Renal pelvis (tissue), 1 donor: ENCODE measurements at regions not wholly inside any gene's neighbourhood (a gene's known extent, or its start where the extent isn't known, plus 50 kb on each side); places are given as distances from the start of the nearest gene placed in this dataset.
A peak's percentile ranks its signal among the peaks of the same experiment; 100 is the strongest.
"Not testable (repeated sequence)": the region's sequence is repeated elsewhere in the genome, so short reads cannot be mapped to it uniquely, and the experiment has no call there.

ENCODE experiments used
- DNase-seq: peaks from one replicate; pipeline ENCODE4 v3.0.0-alpha.2; 2013

DNA sequence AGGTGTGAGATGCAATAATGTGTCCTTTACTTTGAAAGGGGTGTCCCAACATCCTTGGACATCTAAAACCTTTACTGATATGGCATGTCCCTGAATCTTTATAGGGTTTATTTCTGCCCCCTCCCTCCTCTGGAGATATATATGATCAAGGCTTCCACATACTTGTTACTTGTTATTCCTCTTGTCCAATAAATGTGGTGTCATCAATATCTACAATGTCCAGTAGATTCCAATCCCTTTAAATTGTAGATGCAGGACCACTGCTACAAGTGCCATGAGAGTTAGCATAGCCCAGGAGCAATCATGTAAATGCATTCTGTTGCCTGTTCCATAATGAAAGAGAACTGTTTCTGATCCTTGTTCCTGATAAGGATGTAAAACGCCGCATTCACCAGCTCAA is 479.7 kb upstream of the MEIS1 start:
- DNase-seq = no peak

DNA sequence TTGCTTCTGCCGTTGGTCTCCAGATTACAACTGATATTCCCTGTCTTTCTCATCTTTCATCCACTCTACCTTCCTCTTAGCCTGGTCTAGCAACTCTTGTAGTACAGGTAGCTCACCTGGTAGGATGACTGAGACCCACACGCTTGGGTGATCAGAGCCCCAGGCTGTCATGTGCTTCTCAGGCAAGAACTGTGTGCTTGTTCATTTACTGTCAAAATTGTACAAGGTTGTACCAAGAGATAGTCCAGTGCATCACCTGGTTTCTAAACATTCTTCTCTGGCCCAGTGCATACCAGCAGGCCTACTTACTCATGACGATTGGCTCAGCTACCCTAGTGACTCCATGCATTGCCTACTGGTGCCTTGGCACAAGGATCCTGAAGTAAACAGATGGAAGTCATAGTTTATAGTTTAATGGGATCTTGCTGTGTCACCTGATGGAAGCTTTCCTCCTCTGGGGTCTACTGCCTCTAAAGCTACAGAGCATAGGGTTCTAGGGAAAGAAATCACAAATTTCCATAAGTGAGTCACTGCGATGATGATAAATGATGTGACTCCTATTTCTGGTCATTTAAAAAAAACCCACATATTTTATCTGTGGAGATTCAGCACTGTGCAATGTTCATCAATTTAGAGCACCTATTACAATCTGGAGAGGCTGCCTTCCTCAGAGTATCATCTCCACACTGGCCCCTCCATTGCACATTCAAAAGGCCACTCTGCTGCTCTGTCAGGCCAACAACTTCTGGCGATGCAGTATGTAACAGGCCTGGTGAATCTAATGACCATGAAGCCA is 481.8 kb upstream of the MEIS1 start:
- no peak for DNase-seq

DNA sequence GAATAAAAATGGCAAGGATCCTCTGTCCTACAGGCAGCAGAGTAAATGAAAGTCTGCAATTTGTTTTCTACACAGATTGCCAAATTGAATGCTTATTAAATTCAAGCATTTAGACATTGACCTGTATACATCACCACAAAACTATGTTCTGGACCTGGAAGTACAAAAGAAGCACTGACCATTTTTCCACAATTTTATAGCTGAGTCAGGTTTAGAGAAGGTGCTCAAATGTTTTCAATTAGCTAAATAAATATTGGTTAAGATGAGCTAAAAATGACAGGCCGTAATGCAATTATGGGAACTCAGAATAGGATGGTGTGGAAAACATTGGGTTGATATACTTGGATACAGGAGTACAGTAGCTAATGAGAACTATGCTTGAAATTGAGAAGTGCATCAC is 490.7 kb upstream of the MEIS1 start:
- no peak for DNase-seq

DNA sequence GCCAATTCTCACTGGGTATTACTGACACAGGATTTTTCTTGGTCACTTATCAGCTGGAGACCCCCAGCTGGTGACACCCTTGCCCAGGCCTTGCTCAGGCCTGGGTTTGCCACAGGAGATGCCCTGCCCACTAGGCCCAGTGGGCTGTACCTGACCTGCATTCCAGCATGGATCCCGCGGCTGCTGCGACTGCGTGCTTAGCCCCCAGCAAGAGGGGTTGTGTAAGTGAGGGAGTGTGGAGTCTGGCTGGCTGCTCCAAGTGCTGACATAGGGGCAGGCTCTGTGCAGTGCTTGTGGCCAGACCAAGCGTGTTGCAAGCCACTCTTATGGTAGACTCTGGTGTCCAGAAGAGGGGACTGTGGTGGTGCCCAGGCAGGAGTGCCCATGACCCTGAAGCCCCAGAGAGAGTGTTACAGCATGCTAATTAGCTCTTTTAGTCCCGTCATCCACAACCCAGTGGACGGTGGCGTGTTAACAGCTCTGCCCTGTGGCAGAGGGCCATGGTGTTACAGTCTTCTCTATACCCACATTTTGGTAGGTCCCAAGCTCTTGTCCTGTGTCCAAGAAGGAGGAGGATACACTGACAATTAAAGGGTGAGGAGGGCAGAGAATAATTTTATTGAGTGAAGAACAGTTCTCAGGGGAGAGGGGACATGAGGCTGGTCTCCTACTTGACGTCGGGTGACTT is 491.7 kb upstream of the MEIS1 start:
- DNase-seq = no peak

DNA sequence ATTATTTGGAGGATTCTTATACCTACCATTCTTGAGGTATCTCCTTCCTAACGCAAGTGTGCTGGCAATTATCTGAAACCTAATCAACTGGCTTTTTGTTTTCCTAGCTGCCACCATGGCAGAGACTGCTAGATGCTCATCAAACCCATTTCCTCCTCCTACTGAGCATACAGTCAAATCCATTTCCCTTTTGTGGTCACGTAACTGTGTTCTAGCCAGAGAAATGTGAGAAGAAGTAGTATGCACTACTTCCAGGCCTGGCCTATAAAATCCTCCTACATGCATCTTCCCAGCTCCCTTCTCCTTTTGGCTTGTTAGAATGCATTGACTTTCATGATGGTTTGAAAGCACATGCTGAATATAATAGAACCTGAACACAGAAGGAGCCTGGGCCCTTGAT is 494.1 kb upstream of the MEIS1 start:
- no peak for DNase-seq

DNA sequence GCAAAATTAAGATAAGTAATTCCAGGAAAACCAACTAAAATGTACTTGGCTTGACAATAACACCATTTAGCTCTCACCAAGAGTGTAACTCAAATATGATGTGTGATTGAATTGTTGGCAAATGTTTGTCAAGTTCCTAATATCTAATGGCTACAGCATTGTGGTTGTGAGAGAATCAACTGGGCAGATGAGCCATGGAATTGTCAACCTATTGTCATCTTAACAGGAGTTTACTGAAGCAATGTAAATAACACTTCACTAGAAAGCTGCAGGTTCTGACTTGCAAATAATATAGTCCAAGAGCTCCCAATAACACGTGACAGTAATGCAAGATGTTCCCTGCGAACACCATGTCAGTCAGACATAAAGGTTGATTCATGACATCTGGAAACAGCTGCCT is 495.2 kb upstream of the MEIS1 start:
- no peak for DNase-seq

DNA sequence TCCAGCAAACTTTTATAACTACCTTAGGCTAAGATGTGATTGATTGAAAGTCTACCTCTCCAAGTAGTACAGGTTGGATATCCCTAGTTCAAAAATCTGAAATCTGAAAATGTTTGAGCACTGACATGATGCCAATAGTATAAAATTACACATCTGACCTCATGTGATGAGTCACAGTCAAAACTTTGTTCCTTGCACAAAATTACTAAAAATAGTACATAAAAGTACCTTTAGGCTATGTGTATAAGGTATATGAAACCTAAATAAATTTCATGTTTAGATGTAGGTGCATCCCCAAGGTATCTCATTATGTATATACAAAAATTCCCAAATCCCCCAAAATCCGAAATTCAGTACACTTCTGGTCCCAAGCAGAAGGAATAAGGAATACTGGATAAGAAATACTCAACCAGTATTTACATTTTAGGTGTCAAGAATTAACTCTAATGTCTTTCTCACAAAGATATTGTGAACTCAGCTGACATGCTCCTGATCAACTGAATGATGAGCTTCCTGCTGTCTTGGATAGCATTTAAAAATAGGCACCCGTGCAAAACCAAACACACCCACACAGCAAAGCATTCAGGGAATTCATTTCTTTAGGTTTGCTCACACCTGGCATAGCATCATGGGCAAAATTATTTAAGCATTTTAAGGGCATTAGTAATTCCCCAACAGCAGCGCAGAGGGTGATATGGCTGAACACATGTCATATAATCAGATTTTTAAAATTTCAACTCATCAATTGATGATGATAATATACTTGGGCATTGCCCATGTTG is 497.4 kb upstream of the MEIS1 start:
- no peak for DNase-seq

DNA sequence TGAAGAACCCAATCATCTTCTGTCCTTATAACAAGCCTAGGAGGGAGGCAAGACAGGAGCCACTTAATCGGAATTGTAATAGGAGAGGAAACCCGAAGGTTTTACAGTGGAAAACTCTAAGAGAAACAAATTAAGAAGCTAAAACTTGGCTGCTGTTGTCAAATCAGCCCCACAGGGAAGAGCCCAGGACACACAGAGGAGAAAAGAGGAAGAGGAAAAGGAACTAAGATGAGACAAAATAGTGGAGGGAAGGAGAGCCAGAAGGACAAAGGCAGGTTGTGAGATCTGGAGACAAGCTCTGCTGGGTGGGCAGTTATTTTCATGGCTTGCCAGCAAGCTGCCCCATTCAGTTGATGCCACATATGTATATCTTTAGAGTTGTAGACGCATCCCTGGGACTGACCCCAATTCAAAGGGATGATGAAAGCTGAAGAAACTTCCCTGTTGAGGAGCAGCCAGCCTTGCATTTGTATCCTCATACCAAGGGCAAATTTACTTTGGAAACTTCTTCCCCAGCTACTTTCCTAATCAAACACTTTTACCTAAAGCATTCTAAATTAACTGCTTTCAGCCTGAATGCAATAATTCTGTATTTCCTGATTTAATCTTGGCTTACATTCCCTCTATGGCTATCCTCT is 499.8 kb upstream of the MEIS1 start:
- DNase-seq = no peak

DNA sequence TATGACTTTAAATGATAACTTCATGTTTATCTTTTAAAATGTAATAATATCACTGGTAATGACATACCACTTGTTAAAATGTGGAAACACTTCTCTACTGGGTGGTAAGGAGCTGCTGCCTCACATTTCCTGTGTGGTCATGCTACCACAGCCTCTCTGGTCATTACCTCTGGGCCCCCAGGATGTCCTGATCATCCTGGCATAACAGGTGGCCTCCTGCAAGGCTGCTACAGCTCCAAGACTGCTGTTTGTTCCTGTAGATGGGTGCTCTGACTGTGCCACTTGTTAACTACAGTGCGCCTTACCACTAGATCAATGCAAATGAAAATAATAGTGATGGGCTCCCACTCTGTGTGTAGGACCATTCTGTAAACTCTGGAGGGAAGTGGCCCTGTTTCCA is 500.2 kb upstream of the SPRED2 start:
- DNase-seq = no peak

DNA sequence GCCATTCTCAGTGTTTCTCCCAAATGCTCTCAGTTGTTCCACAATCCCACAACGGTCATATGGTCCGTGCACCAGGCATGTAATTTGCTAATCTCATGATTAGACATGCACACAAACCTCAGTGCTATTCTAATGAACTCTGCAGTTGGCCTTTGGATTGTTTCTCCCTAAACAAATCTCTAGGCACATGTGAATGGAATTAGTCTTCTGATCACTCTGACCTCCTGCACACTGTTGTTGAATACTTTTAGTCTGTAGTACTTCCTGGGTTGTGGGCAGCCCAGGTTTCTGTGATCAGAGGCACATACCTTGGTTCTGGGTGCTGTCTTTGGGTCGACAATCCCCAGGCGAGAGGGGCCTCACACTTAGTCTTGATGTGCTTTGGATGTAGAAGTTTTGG is 498.7 kb upstream of the SPRED2 start:
- DNase-seq = no peak

DNA sequence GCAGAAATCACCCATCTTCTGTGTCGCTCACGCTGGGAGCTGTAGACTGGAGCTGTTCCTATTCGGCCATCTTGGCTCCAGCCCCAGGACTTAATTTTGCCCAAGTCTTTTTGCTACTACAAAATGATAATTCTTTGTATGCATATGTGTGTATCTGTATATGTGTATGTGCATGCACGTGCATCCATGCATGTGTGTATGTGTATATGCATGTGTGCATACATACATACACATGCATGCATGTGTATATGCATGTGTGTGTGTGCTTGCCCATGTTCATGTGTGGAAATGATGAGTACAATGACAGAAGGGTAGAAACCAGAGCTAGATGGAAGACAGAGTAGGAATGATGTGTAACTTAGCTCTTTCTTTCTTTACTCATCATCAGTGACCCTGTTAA is 497.9 kb upstream of the SPRED2 start:
- DNase-seq = no peak

DNA sequence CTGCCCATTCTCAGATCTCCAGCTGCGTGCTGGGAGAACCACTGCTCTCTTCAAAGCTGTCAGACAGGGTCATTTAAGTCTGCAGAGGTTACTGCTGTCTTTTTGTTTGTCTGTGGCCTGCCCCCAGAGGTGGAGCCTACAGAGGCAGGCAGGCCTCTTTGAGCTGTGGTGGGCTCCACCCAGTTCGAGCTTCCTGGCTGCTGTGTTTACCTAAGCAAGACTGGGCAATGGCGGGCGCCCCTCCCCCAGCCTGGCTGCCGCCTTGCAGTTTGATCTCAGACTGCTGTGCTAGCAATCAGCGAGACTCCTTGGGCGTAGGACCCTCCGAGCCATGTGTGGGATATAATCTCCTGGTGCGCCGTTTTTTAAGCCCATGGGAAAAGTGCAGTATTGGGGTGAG is 497.3 kb upstream of the SPRED2 start:
- DNase-seq = not testable (repeated sequence)

DNA sequence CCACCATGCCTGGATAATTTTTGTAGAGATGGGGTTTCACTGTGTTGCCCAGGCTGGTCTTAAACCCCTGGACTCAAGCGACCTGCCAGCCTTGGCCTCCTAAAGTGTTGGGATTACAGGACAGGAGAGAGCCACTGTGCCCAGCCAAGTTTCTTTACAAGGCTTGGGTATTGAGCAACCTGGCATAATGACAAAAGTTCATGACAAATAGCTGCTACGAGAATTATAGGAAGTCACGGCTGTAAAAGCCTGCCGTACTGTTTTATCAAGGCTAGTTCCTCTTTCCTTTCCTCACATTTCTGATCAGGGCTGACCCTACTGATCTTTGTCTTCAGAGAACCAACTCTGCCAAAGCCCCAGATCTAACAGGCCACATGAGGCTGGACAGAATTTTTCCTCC is 490.4 kb upstream of the SPRED2 start:
- DNase-seq = no peak

DNA sequence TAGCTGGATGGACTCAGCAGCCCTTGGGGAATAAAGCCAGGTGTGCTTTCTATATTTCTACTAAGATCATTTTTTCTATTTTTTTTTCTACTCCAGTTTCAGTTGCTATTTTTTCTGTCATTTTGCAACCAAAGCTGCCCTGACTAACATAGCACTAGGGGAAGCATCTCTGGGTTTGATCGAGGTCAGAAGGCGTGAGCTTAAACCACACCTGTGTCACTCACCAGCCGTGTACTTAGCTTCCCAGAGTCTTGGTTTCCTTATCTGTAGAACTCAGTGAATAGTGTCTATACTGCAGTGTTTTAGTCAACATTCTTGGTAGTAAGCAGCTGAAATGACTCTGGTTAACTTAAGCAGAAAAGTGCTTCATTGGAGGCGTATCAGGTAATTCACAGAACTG is 489.6 kb upstream of the SPRED2 start:
- DNase-seq = no peak

DNA sequence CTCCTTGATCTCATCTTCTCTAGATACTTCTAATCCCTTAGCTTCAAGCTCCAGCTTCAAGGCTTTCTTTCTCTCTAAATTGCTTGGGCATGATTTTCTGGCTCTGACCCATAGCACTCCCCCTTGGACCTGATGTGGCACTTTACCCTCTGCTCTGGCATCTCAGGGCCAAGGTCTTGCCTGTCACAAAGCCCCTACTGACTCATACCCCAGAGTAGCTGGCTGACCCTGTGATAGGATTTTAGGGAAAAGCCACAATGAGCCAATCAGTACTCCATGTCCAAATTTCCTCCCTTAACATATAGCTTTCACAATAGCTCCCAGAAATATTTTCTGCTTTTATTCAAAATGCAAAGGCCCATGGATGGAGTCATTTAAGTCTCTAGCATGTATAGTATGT is 488.7 kb upstream of the SPRED2 start:
- no peak for DNase-seq

DNA sequence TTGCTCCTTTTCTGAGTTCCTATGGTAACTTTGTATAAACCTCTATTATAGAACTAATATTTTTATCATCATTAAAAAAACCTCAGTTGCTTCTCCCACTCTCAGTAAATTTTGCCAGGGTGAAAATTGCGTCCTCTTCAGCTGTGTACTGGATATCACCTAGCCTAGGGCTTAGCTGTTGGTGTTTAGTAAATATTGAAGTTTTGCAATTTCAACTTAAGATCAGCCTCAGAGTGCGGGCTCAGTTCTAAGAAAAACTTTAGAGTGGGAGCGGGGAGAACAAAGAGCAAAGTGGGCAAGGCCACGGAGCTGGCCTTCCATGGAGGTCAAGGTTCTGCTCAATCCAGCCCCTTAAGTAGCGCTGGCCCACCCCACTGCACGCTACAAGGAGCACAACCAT is 488.3 kb upstream of the SPRED2 start:
- DNase-seq = no peak

DNA sequence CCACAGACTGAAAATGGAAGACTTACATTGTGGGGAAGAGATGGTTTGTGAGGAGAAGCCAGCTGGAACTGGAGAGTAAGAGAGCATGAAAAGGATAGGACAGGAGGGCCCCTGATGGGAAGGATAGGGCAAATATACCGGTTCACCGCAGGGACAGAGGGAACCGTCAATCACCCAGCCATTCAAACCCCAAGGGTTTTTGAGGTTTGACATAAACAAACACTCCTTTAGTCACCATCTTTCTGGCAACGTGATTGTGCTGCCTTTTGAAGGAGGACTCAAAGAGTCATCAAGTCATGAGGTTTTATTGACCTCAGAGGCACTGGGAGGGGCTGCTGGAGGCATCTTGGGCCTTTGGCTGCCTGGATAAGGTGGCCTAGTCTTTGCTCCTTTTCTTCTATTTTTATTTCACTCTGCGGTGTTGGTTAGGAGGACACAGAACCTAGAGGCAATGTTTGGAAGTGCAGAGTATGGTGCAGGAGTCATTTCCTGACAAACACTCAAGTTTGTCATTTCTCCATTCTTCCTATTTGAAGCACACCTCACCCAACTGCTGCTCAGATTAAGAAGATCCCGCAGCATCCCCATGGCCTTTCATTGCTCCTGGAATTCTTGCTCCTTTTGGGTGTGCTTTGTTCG is 487.3 kb upstream of the SPRED2 start:
- no peak for DNase-seq

DNA sequence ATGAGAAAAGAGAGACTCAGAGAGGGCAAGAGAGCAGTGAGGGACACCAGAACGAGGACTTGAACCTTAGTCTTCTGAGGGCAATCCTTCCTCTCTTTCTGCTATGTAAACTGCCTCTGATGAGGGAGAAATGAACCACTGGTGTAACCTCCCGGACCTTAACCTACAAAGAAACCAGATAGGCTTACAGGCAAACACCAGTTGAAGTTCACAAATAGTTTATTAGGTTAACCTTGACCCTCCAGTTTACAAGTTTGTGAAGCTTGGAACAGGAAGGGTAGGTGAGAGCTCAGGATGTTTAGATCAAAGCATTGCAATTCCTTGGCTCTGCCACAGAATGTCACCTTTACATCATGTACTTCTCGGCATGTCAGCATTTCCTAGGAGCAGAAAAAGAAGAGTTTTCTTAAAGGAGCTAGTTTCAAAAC is 486.4 kb upstream of the SPRED2 start:
- peak; percentile 29 for DNase-seq

DNA sequence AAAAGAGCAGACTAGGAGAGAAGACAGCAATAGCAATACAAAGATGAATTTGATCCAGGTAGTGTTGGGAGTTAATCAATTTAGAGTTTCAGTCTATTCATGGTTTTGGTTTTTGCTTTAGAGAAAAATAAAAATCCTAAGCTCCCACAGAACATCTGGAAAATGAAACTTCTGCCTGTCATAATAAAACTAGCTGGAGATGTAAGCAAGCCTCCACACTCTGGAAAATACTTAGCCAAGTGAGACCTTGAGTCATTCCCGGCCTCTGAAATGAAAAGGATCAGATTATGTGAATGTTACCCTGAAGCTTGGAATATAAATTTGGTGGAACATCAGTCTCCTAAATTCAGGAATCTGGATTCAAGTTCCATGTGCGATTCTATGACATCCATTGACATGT is 485.6 kb upstream of the SPRED2 start:
- no peak for DNase-seq

DNA sequence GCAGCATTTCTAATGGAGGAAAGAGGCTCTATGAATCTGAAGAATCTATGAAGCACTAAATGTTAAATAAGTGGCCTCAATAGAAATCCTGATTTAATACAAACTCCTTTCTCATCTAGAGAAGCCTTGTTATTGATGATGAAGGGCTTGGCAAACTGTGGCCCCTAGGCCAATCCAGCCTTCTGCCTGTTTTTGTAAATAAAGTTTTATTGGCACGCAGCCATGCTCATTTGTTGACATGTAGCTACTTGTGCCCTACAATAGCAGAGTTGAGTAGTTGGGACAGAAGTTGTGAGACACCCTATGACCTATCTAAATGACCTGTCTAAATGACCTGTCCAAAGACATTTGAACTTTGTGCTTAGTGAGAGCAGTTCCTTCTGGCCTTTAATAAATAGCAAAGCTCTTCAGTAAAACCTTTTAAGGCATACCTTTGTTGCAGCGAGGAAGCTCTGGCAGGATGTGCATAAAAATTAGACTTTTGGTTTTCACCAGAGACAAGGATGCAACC is 484.4 kb upstream of the SPRED2 start:
- DNase-seq = no peak

DNA sequence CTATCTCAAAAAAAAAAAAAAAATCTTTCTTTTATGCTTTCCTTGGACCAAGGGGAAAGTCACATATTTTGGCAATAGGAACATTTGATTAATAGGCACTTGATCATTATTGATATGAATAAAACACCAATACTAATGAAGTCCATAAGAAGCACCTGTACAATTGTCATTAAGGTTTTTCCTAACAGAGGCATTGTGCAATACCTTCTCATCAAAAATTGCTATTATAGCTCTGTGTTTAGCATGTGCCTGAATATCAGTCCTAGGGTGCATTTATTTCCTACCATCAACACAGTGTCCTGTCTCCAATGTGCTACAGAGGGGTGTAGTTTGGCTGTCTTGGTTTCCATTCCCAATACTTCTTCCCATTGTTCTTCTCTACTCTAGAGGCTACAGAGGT is 483.8 kb upstream of the SPRED2 start:
- no peak for DNase-seq

DNA sequence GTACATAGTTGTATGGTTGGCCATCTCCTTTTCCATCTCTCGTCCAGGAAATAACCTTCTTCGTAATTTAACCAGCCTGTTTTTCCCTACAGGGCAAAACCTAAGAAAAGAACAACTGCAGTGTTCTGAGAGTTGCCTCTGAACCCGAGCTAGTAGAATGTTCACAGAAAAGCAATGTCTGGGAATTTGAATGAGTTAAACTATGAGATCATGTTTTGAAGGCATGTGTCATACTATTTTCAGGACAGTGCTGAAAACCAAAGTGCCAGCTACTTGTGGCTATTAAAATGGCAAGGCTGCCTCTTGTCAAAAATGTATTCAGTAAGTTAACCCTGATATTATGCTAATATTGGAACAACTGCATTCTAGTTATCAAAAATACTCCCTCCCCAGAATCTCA is 482.9 kb upstream of the SPRED2 start:
- no peak for DNase-seq
